NCI-H146 treated with DMSO at 0.1 percent for 48 hours (cell line): ENCODE measurements at regions not wholly inside any gene's neighbourhood (a gene's known extent, or its start where the extent isn't known, plus 50 kb on each side); places are given as distances from the start of the nearest gene placed in this dataset.
"Not testable (repeated sequence)": the region's sequence is repeated elsewhere in the genome, so short reads cannot be mapped to it uniquely, and the experiment has no call there.

Source experiments
- DNase-seq: peaks from one replicate; lab custom pipeline; 2025; ENCODE audit not compliant: unreplicated experiment; lab: John Stamatoyannopoulos, UW

- no peak for DNase-seq
Measured at GRCh38 chr3:139198186-139198585, 145.6 kb upstream of the MRPS22 start.

DNA sequence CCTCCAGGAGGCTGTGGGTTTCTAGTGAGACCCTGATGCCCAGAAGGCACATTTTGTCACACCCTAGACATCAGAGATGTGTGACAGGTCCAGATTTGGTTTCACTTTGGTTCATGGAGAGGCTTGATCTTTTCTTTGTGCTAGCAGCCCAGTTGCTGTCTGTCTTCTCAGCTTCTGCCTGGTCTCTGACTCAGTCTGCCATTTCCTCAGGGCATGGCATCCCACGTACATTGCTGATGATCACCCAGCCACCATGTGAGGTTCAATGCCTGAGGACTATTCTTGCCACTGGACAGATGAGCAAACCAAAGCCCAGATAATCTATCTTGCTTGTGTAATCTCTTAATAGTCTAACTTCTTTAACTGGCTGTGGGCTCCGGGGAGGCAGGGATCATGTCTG is 144.9 kb upstream of the MRPS22 start:
- no peak for DNase-seq

GRCh38 chr3:139199421-139200010 is 144.3 kb upstream of the MRPS22 start:
- no peak for DNase-seq

- no peak for DNase-seq
Measured at GRCh38 chr3:139201446-139202225, 142.2 kb upstream of the MRPS22 start.

- no peak for DNase-seq
Measured at GRCh38 chr3:139202226-139202958, 141.4 kb upstream of the MRPS22 start.

DNA sequence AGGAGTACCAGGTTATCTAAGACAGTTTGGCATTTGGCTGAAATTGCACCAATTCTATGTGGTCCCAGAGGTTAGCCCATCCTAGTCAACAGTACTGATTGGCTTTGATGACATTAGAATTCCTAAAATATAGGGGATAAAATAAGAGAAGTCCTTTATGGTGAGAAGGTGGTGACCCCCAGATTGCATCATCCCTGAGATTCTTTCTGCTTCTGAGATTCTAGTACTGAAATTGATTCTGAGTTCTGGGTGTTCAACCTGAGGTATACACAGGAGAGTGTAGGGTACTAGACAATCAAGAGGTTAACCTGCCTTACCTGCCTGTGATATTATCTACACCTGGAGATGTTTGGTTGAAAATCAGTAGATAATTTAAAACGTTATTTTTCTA is 140.9 kb upstream of the MRPS22 start:
- DNase-seq: no peak

DNA sequence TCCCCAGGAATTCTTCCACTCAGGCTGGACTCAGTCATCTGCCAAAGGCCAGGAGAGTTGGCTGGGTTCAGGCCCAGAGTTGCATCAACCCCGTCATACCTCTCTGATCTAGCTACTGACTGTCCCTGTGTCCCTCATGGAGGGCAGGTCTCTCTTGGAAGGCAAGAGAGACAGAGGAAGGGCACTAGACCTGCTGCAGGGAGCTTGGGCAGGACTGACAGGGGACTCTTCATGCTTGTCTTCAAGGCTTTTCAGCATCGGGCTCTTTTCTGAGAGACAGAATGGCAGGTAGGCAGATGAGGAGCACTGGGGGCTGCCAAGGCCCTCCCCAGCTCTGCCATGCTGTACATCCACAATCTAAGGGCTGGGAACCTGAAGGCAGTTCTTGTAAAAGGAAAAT is 140.1 kb upstream of the MRPS22 start:
- no peak for DNase-seq

GRCh38 chr3:139204728-139205127 is 139.1 kb upstream of the MRPS22 start:
- no peak for DNase-seq

DNA sequence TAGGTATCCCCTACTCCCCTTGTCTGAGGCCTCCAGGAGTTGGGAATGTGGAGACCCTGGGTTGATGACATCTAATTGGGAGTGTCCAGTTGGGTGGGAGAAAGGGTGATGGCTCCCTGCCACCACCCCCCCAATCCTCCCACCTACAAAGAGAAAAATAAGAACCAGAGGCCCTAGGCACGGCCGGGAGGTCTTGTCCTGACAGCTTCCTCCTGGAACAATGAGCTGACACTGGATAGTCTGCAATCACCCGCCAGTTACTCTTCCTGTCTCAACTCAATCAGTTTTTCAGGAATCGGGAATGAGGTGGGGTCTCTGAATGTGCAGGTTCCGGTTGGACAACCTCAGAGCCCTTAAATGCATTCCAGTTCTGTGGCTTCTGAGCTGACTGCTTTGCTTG is 129.9 kb upstream of the MRPS22 start:
- DNase-seq: no peak

DNA sequence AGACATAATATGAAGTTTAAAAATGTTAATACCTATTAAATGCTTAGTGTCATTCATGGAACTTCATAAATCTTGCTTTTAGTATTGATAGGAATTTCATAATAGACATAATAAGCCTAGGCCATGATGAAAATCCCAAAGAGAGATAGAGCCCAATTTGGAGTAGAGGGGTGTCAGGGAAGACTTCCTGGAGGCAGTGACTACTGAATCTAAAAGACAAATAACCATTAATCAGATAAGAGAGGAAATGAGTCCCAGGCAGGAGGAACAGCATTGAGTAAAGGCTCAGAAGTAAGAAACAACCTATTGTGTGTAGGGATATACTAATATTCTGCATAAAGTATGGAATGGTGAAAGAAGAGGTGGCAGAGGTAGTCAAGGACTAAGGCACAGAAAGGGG is 126.9 kb upstream of the MRPS22 start:
- no peak for DNase-seq

- no peak for DNase-seq
Measured at GRCh38 chr3:139217633-139218032, 126.2 kb upstream of the MRPS22 start.

- no peak for DNase-seq
Measured at GRCh38 chr3:139218046-139218445, 125.8 kb upstream of the MRPS22 start.

DNA sequence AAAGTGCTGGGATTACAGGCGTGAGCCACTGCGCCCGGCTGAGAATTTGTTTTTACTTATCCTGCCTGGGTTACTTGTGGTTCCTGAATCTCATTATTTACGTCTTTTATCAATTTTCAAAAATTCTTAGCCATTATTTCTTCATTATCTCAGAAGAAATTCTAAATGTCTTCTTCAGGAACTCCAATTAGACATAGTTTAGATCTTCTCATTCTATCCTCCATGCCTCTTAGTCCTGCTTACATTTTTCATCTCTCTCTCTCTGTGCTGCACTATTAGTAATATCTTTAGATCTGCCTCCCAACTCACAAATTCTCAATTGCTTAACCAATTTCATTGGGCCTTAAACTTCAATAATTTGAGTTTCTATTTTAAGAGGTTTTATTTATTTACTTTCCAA is 124.4 kb upstream of the MRPS22 start:
- DNase-seq: no peak

- no peak for DNase-seq
Measured at GRCh38 chr3:139222100-139222657, 121.6 kb upstream of the MRPS22 start.

- DNase-seq: no peak
Measured at GRCh38 chr3:139225548-139225947, 118.3 kb upstream of the MRPS22 start.

GRCh38 chr3:139226731-139227130 is 117.1 kb upstream of the MRPS22 start:
- DNase-seq: no peak

DNA sequence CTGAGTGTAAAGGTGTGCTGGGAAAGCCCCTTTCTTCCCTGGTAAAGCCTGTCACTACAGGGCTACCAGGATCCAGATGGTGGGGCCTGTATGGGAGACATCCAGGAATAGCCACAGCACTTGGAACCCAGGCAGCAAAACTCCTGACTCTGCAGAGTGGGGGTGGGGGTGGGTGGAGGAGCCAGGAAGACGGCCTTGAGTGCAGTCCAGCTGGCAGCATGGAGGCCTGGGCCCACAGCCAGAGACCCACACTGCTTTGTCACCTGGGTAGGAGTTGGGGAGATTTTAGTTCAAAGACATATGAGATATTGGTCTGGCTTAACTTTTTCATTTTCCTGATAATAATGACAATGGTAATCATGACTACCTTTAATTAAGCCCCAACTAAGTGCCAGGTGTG is 116.7 kb upstream of the MRPS22 start:
- no peak for DNase-seq

- no peak for DNase-seq
Measured at GRCh38 chr3:139227827-139228226, 116.0 kb upstream of the MRPS22 start.

- no peak for DNase-seq
Measured at GRCh38 chr3:139230391-139230790, 113.4 kb upstream of the MRPS22 start.

GRCh38 chr3:139231555-139232281 is 112.1 kb upstream of the MRPS22 start:
- no peak for DNase-seq

GRCh38 chr3:139232341-139232740 is 111.5 kb upstream of the MRPS22 start:
- DNase-seq: not testable (repeated sequence)
